ENCODE measurements at regions not wholly inside any gene's neighbourhood (a gene's known extent, or its start where the extent isn't known, plus 50 kb on each side); places are given as distances from the start of the nearest gene placed in this dataset.
A peak's percentile ranks its signal among the peaks of the same experiment; 100 is the strongest.
"Not testable (repeated sequence)": the region's sequence is repeated elsewhere in the genome, so short reads cannot be mapped to it uniquely, and the experiment has no call there.

- no peak overlapping the region for H3K4me3 Mint-ChIP-seq (ENCODE audit: unreplicated experiment)
- H3K4me1 Mint-ChIP-seq (ENCODE audit: unreplicated experiment): peaks cover 11% of the 10 kb centered on the region
- H3K36me3 Mint-ChIP-seq (ENCODE audit: low read depth, unreplicated experiment): no peaks in the 10 kb centered on the region
- TF ChIP-seq, protein P1, sequence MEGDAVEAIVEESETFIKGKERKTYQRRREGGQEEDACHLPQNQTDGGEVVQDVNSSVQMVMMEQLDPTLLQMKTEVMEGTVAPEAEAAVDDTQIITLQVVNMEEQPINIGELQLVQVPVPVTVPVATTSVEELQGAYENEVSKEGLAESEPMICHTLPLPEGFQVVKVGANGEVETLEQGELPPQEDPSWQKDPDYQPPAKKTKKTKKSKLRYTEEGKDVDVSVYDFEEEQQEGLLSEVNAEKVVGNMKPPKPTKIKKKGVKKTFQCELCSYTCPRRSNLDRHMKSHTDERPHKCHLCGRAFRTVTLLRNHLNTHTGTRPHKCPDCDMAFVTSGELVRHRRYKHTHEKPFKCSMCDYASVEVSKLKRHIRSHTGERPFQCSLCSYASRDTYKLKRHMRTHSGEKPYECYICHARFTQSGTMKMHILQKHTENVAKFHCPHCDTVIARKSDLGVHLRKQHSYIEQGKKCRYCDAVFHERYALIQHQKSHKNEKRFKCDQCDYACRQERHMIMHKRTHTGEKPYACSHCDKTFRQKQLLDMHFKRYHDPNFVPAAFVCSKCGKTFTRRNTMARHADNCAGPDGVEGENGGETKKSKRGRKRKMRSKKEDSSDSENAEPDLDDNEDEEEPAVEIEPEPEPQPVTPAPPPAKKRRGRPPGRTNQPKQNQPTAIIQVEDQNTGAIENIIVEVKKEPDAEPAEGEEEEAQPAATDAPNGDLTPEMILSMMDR (IDR thresholded peaks at IDR 0.05; ENCODE audit: unreplicated experiment): no peak
- peak; percentile 7 for DNase-seq (ENCODE audit: low spot score)
- no peaks in the 10 kb centered on the region for H3K27me3 Mint-ChIP-seq (ENCODE audit: unreplicated experiment)
- peak overlapping the region; percentile 68 for H3K27ac Mint-ChIP-seq (ENCODE audit: unreplicated experiment)
- no peaks in the 10 kb centered on the region for H3K9me3 Mint-ChIP-seq (ENCODE audit: unreplicated experiment)
Measured at GRCh38 chr12:28781671-28782652, 367.1 kb upstream of the FAR2 start.

DNA sequence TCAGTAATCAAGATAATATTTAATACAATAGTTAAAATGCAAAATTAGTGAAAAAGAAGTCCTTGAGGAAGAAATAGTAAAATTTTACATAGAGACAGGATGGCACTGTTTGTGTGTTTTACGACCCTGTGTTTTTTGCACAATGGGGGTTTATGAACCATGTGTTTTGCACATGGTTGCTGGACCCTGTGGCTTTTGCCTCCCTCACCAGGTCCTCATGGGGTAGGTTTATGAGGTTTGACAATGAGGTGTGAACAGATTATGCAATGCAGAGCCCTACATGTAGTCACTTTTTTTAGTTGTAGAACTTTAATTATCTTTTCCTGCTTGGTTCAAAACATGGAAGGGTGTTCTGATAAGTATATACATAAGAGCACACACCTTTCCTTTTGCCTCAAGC lies 366.3 kb upstream of the FAR2 start:
- Mint-ChIP-seq H3K27me3 (ENCODE audit: unreplicated experiment) (no peaks in the 10 kb centered on the region), H3K27ac (ENCODE audit: unreplicated experiment) (no peak overlapping the region), H3K4me1 (ENCODE audit: unreplicated experiment) (peaks cover 11% of the 10 kb centered on the region), H3K36me3 (ENCODE audit: low read depth, unreplicated experiment) (no peaks in the 10 kb centered on the region), H3K9me3 (ENCODE audit: unreplicated experiment) (no peaks in the 10 kb centered on the region), H3K4me3 (ENCODE audit: unreplicated experiment) (no peak overlapping the region)
- DNase-seq (ENCODE audit: low spot score): no peak
- TF ChIP-seq, protein P1 (IDR thresholded peaks at IDR 0.05; ENCODE audit: unreplicated experiment): no peak

DNA sequence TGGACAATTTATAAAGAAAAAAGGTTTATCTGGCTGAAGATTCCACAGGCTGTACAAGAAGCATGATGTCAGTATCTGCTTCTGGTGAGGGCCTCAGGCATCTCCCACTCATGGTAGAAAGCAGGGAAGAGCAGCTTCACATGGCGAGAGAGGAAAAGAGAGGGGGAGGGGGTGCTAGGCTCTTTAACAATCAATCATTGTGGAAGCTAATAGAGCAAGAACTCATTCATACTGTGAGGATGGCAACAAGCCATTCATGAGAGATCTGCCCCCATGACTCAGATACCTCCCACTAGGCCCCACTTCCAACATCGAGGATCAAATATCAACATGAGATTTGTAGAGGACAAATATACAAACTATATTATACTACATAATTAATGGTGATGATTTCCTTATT lies 361.9 kb upstream of the FAR2 start:
- DNase-seq (ENCODE audit: low spot score): no peak
- Mint-ChIP-seq H3K4me3 (ENCODE audit: unreplicated experiment) (no peak overlapping the region), H3K27me3 (ENCODE audit: unreplicated experiment) (no peaks in the 10 kb centered on the region), H3K27ac (ENCODE audit: unreplicated experiment) (no peak overlapping the region), H3K4me1 (ENCODE audit: unreplicated experiment) (peaks cover 3% of the 10 kb centered on the region), H3K36me3 (ENCODE audit: low read depth, unreplicated experiment) (no peaks in the 10 kb centered on the region), H3K9me3 (ENCODE audit: unreplicated experiment) (no peaks in the 10 kb centered on the region)
- TF ChIP-seq, protein P1 (IDR thresholded peaks at IDR 0.05; ENCODE audit: unreplicated experiment): no peak

- not testable (repeated sequence) for H3K27me3 Mint-ChIP-seq (ENCODE audit: unreplicated experiment); H3K9me3 Mint-ChIP-seq (ENCODE audit: unreplicated experiment); H3K4me3 Mint-ChIP-seq (ENCODE audit: unreplicated experiment); H3K27ac Mint-ChIP-seq (ENCODE audit: unreplicated experiment); DNase-seq (ENCODE audit: low spot score); H3K36me3 Mint-ChIP-seq (ENCODE audit: low read depth, unreplicated experiment); H3K4me1 Mint-ChIP-seq (ENCODE audit: unreplicated experiment)
Measured at GRCh38 chr12:28788256-28788655, 360.8 kb upstream of the FAR2 start.

- H3K9me3 Mint-ChIP-seq (ENCODE audit: unreplicated experiment): no peaks in the 10 kb centered on the region
- no peak for DNase-seq (ENCODE audit: low spot score)
- H3K36me3 Mint-ChIP-seq (ENCODE audit: low read depth, unreplicated experiment): no peaks in the 10 kb centered on the region
- no peaks in the 10 kb centered on the region for H3K4me1 Mint-ChIP-seq (ENCODE audit: unreplicated experiment)
- TF ChIP-seq, protein P1 (IDR thresholded peaks at IDR 0.05; ENCODE audit: unreplicated experiment): no peak
- no peak overlapping the region for H3K4me3 Mint-ChIP-seq (ENCODE audit: unreplicated experiment)
- no peak overlapping the region for H3K27ac Mint-ChIP-seq (ENCODE audit: unreplicated experiment)
- H3K27me3 Mint-ChIP-seq (ENCODE audit: unreplicated experiment): peaks cover 1% of the 10 kb centered on the region
Measured at GRCh38 chr12:28793581-28794151, 355.4 kb upstream of the FAR2 start.

Data from endothelial cell (in vitro differentiated cells).